ENCODE measurements at regions not wholly inside any gene's neighbourhood (a gene's known extent, or its start where the extent isn't known, plus 50 kb on each side); places are given as distances from the start of the nearest gene placed in this dataset.

GRCh38 chr13:61935710-61936109 is 520.1 kb upstream of the PCDH20 start:
- BruUV-seq (replicated peaks): no TSS peak
- FAIRE-seq: no peak
- no peaks in the 10 kb centered on the region for H4K20me1 ChIP-seq (replicated peaks; ENCODE audit: control insufficient read depth, extremely low read depth, insufficient read depth, low read length)
- CTCF ChIA-PET: no interaction called here
- no peaks in the 10 kb centered on the region for H3K36me3 ChIP-seq (ENCODE audit: control insufficient read depth in 2 of 2, extremely low read depth in 1 of 2, insufficient read depth in 2 of 2, low read length in 2 of 2)
- no peaks in the 10 kb centered on the region for H3K4me1 ChIP-seq (ENCODE audit: control insufficient read depth, extremely low read depth, insufficient read depth, low read length)
- dilution Hi-C loops (cut with MboI; ENCODE audit: extremely low pct_ligation_motif_present, low sequenced_read_pairs): no loop called here
- no peak overlapping the region for H3K27ac ChIP-seq (ENCODE audit: insufficient read depth, low read depth, low read length)
- DNase-seq (ENCODE audit: low read depth, low spot score): no peak
- H3K9me1 ChIP-seq (replicated peaks; ENCODE audit: control insufficient read depth, extremely low read depth, insufficient read depth, low read length): no peaks in the 10 kb centered on the region
- POLR2A ChIA-PET: no interaction called here
- H3K79me2 ChIP-seq (ENCODE audit: control insufficient read depth, insufficient read depth, low read length): no peaks in the 10 kb centered on the region
- H2AFZ ChIP-seq (ENCODE audit: low read depth, low read length): no peak overlapping the region
- H3K9ac ChIP-seq (replicated peaks; ENCODE audit: extremely low read depth, insufficient read depth, low read length): no peak overlapping the region
- intact Hi-C loops (cut with micrococcal nuclease): no loop called here
- TF ChIP-seq MAX (IDR thresholded peaks at IDR 0.05; ENCODE audit: insufficient read depth, insufficient read length): no peak
- no peak for TF ChIP-seq GATA2 (IDR thresholded peaks at IDR 0.05; ENCODE audit: insufficient read depth, insufficient read length, low read depth, low read length)
- TF ChIP-seq POLR2AphosphoS5 (IDR thresholded peaks at IDR 0.05; ENCODE audit: insufficient read depth, low read depth, low read length): no peak
- TF ChIP-seq POLR2A (IDR thresholded peaks at IDR 0.05; ENCODE audit: low read depth, low read length): no peak
- no peak for TF ChIP-seq JUN (IDR thresholded peaks at IDR 0.05; ENCODE audit: borderline replicate concordance, insufficient read depth, insufficient read length, low read depth)
- no peak for TF ChIP-seq FOS (IDR thresholded peaks at IDR 0.05; ENCODE audit: borderline replicate concordance, insufficient read depth, low read length)
- no peak for TF ChIP-seq CTCF (IDR thresholded peaks at IDR 0.05; ENCODE audit: extremely low read depth in 1 of 2, insufficient read depth in 1 of 2, low read depth in 1 of 2, low read length in 2 of 2)
- TF ChIP-seq EZH2 (IDR thresholded peaks at IDR 0.05; ENCODE audit: borderline replicate concordance, low read depth, low read length, severe bottlenecking): no peak
- no peak for TF ChIP-seq MYC (IDR thresholded peaks at IDR 0.05; ENCODE audit: low read depth, low read length)
- H3K27me3 ChIP-seq (ENCODE audit: control insufficient read depth in 2 of 2, insufficient read depth in 2 of 2, low read length in 2 of 2): no peaks in the 10 kb centered on the region
- H3K9me3 ChIP-seq (replicated peaks; ENCODE audit: control insufficient read depth, insufficient read depth, low read length): no peaks in the 10 kb centered on the region
- H3K4me2 ChIP-seq (ENCODE audit: insufficient read depth, low read length): no peak overlapping the region
- no peak overlapping the region for H3K4me3 ChIP-seq (replicated peaks in 1 of 3; ENCODE audit: insufficient read depth in 1 of 3, low read depth in 1 of 3, low read length in 3 of 3)

All from endothelial cell of umbilical vein (primary cell).